PC-3 (cell line): ENCODE measurements at regions not wholly inside any gene's neighbourhood (a gene's known extent, or its start where the extent isn't known, plus 50 kb on each side); places are given as distances from the start of the nearest gene placed in this dataset.

Experiments
- ATAC-seq: fragments of 200-7000 bp; cut with Tn5 transposase; 2 replicates; pipeline ENCODE4 v1.9.1; 2020; ENCODE audit warnings: mild to moderate bottlenecking, moderate library complexity
- BruUV-seq: library from RNA; stranded (reverse); fragments of 400-500 nt; replicated peaks from 2 replicates; lab custom pipeline; 2021; lab: Mats Ljungman, UMichigan
- CTCF ChIA-PET: fragments of 300-600 bp; sonication (Branson Sonifier 250); formaldehyde crosslinking; loops from one replicate; lab custom pipeline; 2022; ENCODE audit warnings: antibody characterized with exemption; lab: Charles Lee
- POLR2A ChIA-PET: fragments of 300-600 bp; sonication (Branson Sonifier 250); formaldehyde crosslinking; loops from one replicate; lab custom pipeline; 2022; ENCODE audit warnings: antibody characterized with exemption; ENCODE audit not compliant: unreplicated experiment; lab: Charles Lee
- DNase-seq: peaks from one replicate; pipeline ENCODE4 v3.0.0-alpha.2; 2015
- H2AFZ ChIP-seq: fragments of 300-600 bp; sonication (generic); 2 replicates; pipeline ENCODE4 v1.6.0; 2016; ENCODE audit warnings: antibody characterized with exemption, low read length
- H3F3A ChIP-seq: fragments of 300-600 bp; sonication (generic); one replicate; pipeline ENCODE4 v1.6.0; 2017; ENCODE audit warnings: antibody characterized with exemption, low read length, control low read depth, mild to moderate bottlenecking; ENCODE audit not compliant: unreplicated experiment
- H3K27ac ChIP-seq: fragments of 300-600 bp; sonication (generic); 2 replicates; pipeline ENCODE4 v1.5.1; 2016; ENCODE audit warnings: mild to moderate bottlenecking, low read length
- H3K27me3 ChIP-seq: fragments of 300-600 bp; sonication (generic); 2 replicates; pipeline ENCODE4 v1.6.1; 2016; ENCODE audit warnings: low read length, mixed read lengths
- H3K36me3 ChIP-seq: fragments of 300-600 bp; sonication (generic); 2 replicates; pipeline ENCODE4 v1.6.1; 2016; ENCODE audit warnings: low read depth, mixed run types, low read length, mixed read lengths
- H3K4me1 ChIP-seq: fragments of 300-600 bp; sonication (generic); 2 replicates; pipeline ENCODE4 v1.5.1; 2016; ENCODE audit warnings: low read length; ENCODE audit not compliant: insufficient read depth
- H3K4me2 ChIP-seq: fragments of 300-600 bp; sonication (generic); 2 replicates; pipeline ENCODE4 v1.6.0; 2016; ENCODE audit warnings: low read length
- H3K4me3 ChIP-seq: fragments of 300-600 bp; sonication (generic); 2 replicates; pipeline ENCODE4 v1.5.1; 2016; ENCODE audit warnings: mild to moderate bottlenecking, low read length, mixed read lengths
- H3K79me2 ChIP-seq: fragments of 300-600 bp; sonication (generic); 2 replicates; pipeline ENCODE4 v1.6.1; 2017; ENCODE audit warnings: low read length, mixed read lengths
- H3K9ac ChIP-seq: fragments of 300-600 bp; sonication (generic); 2 replicates; pipeline ENCODE4 v1.6.0; 2016; ENCODE audit warnings: mild to moderate bottlenecking, low read length
- H3K9me2 ChIP-seq: fragments of 300-600 bp; sonication (generic); replicated peaks from 2 replicates; pipeline ENCODE4 v1.6.1; 2016; ENCODE audit warnings: mixed run types, low read length, mixed read lengths
- H3K9me3 ChIP-seq: fragments of 300-600 bp; sonication (generic); 2 replicates; pipeline ENCODE4 v1.6.1; 2016; ENCODE audit warnings: low read length, mixed read lengths
- H4K20me1 ChIP-seq: fragments of 300-600 bp; sonication (generic); 2 replicates; pipeline ENCODE4 v1.6.1; 2016; ENCODE audit warnings: low read length, mixed read lengths
- CTCF ChIP-seq: fragments of 300-600 bp; sonication (generic); conservative IDR thresholded peaks from 2 replicates; pipeline ENCODE4 v1.5.1; 2017; ENCODE audit warnings: antibody characterized with exemption, low read depth, mild to moderate bottlenecking, low read length
- EZH2 ChIP-seq: fragments of 300-600 bp; sonication (generic); IDR thresholded peaks from one replicate; pipeline ENCODE4 v1.6.1; 2017; ENCODE audit warnings: antibody characterized with exemption, mild to moderate bottlenecking, low read length; ENCODE audit not compliant: unreplicated experiment
- EZH2phosphoT487 ChIP-seq: fragments of 300-600 bp; sonication (generic); IDR thresholded peaks from 2 replicates; pipeline ENCODE4 v1.6.1; 2018; ENCODE audit warnings: mild to moderate bottlenecking, antibody characterized with exemption, low read length, borderline replicate concordance
- intact Hi-C: fragments of 100-400 bp; cut with micrococcal nuclease; formaldehyde crosslinking; loops from 2 replicates; pipeline ENCODE4 v1.9.0; 2023

- DNase-seq = no peak
- BruUV-seq = no TSS peak
- Histone ChIP-seq H3K4me1 (no peaks in the 10 kb centered on the region), H3K4me2 (no peak overlapping the region), H3K9ac (no peak overlapping the region), H3K27ac (no peak overlapping the region), H3K4me3 (no peak overlapping the region), H3K9me2 (no peaks in the 10 kb centered on the region), H4K20me1 (no peaks in the 10 kb centered on the region), H3K27me3 (peaks cover 75% of the 10 kb centered on the region), H2AFZ (no peak overlapping the region), H3K79me2 (no peaks in the 10 kb centered on the region), H3K9me3 (no peaks in the 10 kb centered on the region), H3F3A (no peaks in the 10 kb centered on the region), H3K36me3 (no peaks in the 10 kb centered on the region)
- POLR2A ChIA-PET = no interaction called here
- TF ChIP-seq CTCF = no peak
- no peak for TF ChIP-seq EZH2phosphoT487
- TF ChIP-seq EZH2 = no peak
- intact Hi-C loops = no loop called here
- no peak for ATAC-seq
- CTCF ChIA-PET = no interaction called here
Measured at GRCh38 chr18:24593886-24594285, 133.4 kb downstream of the HRH4 start.

DNA sequence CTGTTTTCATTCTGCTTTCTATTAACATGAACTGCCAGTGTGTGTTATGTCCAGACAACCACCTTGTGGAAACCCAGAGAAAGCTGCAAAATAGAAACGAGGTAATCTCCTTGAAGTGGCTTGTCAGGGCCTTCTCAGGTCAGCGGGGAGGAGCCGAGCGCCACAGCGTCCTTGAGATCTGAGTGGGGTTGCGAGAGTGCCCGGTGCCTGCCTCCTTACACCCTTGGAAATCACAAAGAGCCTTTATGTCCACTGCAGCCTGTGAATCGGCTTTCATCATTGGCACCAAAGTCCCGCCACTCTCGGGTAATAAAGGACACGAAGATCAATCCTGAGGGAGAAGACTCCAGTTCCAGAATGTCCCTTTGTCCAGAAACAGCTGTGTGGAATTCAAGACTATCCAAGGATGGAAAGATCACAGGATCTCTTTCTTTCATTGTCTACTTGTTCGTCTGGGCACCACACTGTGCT is 135.2 kb downstream of the HRH4 start:
- Histone ChIP-seq H3K9ac (no peak overlapping the region), H3K4me3 (no peak overlapping the region), H3K4me1 (no peaks in the 10 kb centered on the region), H3F3A (no peaks in the 10 kb centered on the region), H3K4me2 (no peak overlapping the region), H3K27me3 (peaks cover 66% of the 10 kb centered on the region), H2AFZ (no peak overlapping the region), H4K20me1 (no peaks in the 10 kb centered on the region), H3K9me2 (no peaks in the 10 kb centered on the region), H3K36me3 (no peaks in the 10 kb centered on the region), H3K27ac (no peak overlapping the region), H3K9me3 (no peaks in the 10 kb centered on the region), H3K79me2 (no peaks in the 10 kb centered on the region)
- TF ChIP-seq EZH2 = no peak
- no peak for TF ChIP-seq CTCF
- no peak for TF ChIP-seq EZH2phosphoT487
- POLR2A ChIA-PET = no interaction called here
- intact Hi-C loops = no loop called here
- no peak for DNase-seq
- no peak for ATAC-seq
- BruUV-seq = no TSS peak
- CTCF ChIA-PET = no interaction called here

DNA sequence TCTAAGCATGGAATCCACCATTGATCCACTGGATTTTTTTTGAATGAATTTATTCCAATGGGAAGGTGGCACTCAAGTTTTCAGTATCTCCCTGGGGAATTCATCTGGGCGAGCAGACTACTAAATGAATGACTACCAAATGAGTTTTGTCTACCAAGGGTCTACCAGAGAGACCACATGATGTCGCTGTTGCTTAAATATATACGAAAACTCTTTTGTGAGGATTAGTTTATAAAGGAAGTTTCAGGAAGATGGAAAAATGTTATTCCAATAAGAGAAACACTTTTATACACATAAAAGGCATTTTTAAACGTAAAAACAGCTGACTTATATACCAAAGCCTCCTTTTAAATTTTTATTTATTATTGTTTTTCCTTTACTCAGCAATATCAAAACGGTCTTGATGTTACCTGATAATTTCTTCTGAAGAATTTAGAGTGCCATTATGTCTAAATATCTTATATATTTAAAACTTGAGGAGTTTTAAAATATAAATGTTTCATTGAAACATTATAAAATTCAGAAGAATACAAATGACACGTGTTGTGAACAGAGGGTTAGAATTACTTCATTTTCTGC is 139.7 kb downstream of the HRH4 start:
- BruUV-seq = no TSS peak
- Histone ChIP-seq H3K9ac (no peak overlapping the region), H3F3A (no peaks in the 10 kb centered on the region), H3K4me2 (no peak overlapping the region), H3K36me3 (no peaks in the 10 kb centered on the region), H3K9me2 (no peaks in the 10 kb centered on the region), H3K27me3 (peaks cover 78% of the 10 kb centered on the region), H4K20me1 (no peaks in the 10 kb centered on the region), H2AFZ (no peak overlapping the region), H3K27ac (no peak overlapping the region), H3K4me1 (no peaks in the 10 kb centered on the region), H3K4me3 (no peak overlapping the region), H3K79me2 (no peaks in the 10 kb centered on the region), H3K9me3 (no peaks in the 10 kb centered on the region)
- ChIA-PET CTCF (interaction anchor here (1.0 kb wide), 1 partner anchor 127 kb away, joined by 5 read pairs; no protein-coding TSS in a partner anchor), POLR2A (no interaction called here)
- DNase-seq (peak; percentile 69), ATAC-seq (peak; percentile 64)
- TF ChIP-seq CTCF = peak; percentile 78
- TF ChIP-seq EZH2phosphoT487 = no peak
- intact Hi-C loops = loop anchor here (1.0 to 2.0 kb wide), 2 partner anchors 126 to 135 kb away; no protein-coding TSS in a partner anchor
